AG09319 (cell line): ENCODE measurements at regions not wholly inside any gene's neighbourhood (a gene's known extent, or its start where the extent isn't known, plus 50 kb on each side); places are given as distances from the start of the nearest gene placed in this dataset.

Source experiments
- DNase-seq: peaks from one replicate; pipeline ENCODE4 v3.0.0-alpha.2; 2010; ENCODE audit warnings: low read depth; ENCODE audit errors: extremely low read depth
- TF ChIP-seq, protein P1 (sequence below): IDR thresholded peaks from 2 replicates; pipeline ENCODE4 v1.5.1; 2011; ENCODE audit warnings: low read depth, mild to moderate bottlenecking, inconsistent platforms, low read length, moderate library complexity

DNA sequence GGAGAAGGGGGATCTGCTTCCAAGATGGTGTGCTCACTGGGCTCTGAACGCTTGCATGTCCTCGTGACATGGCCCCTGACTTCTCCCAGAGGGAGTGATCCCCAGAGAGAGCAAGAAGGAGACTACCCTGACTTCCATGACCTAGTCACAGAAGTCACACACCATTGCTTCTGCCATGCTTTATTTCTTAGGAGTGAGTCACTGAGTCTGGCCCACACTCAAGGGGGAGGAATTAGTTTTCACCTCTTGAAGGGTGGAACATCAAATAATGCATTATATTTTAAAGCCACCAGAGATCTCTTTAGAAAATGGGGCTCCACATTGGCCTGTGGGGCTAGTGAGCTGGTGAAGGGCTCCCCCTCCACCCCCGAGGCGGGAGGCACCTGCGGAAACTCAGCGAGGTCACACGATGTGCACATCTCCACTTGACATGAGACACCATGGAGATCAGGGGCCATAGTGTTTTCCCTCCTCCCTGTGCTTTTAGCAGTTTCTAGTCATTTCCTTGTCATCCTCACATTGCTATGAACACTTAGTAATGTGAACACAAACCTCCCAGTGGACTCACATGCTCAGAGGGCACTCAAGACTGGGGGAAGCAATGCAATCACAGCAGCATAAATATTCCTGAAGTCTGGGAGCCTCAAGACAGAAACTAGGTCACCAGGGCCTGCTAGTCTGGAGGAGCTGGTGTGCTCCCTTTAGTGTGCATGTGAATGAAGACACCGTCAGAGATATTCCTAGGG, 87.4 kb upstream of the FZD10 start:
- TF ChIP-seq, protein P1, sequence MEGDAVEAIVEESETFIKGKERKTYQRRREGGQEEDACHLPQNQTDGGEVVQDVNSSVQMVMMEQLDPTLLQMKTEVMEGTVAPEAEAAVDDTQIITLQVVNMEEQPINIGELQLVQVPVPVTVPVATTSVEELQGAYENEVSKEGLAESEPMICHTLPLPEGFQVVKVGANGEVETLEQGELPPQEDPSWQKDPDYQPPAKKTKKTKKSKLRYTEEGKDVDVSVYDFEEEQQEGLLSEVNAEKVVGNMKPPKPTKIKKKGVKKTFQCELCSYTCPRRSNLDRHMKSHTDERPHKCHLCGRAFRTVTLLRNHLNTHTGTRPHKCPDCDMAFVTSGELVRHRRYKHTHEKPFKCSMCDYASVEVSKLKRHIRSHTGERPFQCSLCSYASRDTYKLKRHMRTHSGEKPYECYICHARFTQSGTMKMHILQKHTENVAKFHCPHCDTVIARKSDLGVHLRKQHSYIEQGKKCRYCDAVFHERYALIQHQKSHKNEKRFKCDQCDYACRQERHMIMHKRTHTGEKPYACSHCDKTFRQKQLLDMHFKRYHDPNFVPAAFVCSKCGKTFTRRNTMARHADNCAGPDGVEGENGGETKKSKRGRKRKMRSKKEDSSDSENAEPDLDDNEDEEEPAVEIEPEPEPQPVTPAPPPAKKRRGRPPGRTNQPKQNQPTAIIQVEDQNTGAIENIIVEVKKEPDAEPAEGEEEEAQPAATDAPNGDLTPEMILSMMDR = no peak

DNA sequence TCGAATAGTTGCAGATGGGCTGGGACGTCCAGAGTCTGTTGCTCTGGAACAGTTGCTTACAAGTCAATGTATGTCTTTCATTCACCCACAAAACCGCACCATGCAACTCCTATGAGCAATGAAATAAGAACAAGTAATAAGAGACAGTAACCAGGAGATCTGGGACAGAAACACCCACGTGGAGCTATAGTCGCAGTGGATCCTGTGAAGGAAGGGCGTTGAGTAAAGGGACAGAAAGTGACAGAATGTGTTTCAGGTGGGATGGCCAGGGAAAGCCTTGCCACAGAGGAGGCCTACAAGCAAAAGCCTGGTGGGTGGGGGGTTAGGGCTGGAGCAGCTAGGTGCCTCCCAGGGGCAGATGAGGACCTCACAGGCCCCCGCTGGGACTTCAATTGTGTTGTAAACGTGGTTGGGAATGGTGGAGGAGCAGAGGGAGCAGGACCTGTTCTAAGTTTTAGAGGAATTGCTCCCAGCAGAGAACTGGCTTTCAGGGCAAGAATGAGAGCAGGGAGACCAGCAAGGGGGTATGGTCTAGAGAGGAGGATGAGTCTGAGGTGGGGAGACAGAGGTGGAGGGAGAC, 86.7 kb upstream of the FZD10 start:
- TF ChIP-seq, protein P1 = no peak
- no peak for DNase-seq

More for the DNA sequence above, 87.4 kb upstream of the FZD10 start:
- DNase-seq = no peak

DNA sequence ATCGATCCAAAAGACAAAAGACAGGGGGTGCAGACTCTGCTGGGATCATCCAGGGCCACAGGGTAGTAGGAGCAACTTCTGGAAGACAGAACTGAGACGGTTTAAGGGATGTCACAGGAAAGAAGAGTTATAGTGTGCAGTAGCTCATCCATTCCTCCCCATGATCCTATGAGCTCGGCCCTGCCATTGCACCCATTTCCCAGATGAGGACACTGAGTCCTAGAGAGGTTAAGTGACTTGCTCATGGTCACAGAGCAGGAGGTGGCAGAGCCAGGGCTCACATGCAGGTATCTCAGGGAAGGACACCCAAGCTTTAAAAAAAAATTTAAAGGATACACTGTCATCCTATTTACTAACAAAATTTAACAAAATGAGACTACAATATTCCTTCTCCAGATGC, 86.1 kb upstream of the FZD10 start:
- TF ChIP-seq, protein P1 = no peak
- DNase-seq = no peak

DNA sequence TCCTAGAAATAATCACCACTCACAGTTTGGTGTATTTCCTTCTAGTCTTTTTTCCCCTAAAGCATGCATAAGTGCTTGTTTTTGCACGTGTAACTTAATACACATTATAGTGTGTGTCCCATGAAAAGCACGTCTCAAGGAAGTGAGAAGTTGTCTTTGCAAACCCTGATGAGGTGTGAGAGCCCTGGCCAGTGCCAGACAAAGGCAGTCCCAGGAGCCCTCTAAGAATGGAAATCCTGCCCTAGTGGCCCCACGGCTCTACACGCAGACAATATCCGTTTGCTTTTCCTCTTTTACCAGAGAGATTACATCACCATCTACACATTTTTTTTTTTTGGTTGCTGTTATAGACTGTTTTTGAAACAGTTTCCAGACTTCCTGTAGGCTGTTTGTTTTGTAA, 85.5 kb upstream of the FZD10 start:
- no peak for DNase-seq
- TF ChIP-seq, protein P1 = no peak

DNA sequence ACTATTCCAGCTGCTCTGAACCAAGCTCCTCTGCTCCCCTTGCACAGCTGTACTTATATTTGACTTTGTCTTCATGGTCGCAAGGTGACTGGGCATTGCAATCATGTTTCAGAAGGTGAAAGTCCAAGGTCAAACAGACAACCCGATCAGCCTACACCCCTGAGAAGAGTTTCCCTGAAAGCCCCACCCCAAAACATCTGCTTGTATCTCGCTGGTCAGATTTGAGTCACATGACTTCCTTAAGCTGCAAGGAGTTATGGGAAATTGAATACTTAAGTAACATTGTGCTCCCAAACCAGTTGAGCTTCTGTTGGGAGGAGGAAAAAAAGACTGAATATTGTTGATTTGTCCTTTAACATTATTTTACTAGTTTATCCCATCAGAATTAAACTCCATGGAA, 83.4 kb upstream of the FZD10 start:
- no peak for DNase-seq

DNA sequence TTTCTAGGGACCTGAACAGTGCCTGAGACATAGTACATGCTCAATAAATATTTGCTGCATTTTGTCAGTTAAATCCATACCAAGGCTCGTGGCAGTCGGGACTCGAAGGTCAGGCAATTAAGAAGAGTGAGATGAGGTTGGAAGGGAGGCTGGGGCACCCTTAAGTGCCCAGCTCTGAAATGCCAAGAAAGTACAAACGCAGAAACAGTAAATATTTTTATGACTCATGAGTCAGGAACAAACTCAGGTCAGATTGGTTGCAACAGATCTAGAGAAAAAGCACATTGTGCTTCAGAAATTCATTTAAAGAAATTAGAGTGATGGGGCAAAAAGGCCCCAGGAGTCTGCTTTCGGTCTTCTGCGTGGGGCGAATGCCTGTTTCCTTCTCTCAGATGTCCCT, 83.0 kb upstream of the FZD10 start:
- TF ChIP-seq, protein P1 = no peak
- no peak for DNase-seq

More for the DNA sequence above, 83.4 kb upstream of the FZD10 start:
- TF ChIP-seq, protein P1 = no peak

DNA sequence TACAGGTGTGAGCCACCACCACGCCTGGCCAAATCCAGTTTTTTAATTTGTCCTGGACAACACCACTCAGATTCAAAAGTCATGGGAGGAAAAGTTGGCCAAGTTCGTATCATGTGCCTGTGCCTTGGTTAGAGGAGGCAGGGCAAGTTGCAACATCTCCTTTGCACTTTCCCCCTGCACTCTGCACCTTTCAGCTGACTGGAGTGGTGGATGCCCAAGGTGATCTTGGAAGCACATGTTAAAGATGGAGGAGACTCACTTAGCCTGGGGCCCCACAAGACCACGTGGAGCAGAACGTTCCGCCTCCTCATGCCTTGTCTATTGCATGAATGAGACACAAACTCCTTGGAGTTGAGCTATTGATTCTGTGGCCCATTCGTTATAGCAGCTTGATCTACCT, 82.1 kb upstream of the FZD10 start:
- TF ChIP-seq, protein P1 = no peak

More for the DNA sequence above, 82.1 kb upstream of the FZD10 start:
- no peak for DNase-seq
